ENCODE measurements at regions not wholly inside any gene's neighbourhood (a gene's known extent, or its start where the extent isn't known, plus 50 kb on each side); places are given as distances from the start of the nearest gene placed in this dataset.

- no peaks in the 10 kb centered on the region for H3K4me1 ChIP-seq (ENCODE audit: control insufficient read depth in 1 of 2, extremely low read depth in 1 of 2, insufficient read depth in 2 of 2, low read length in 2 of 2)
- H3K9me3 ChIP-seq, result no peaks in the 10 kb centered on the region
- H3K27me3 ChIP-seq (replicated peaks in 1 of 2; ENCODE audit: control insufficient read depth in 2 of 2, extremely low read depth in 1 of 2, insufficient read depth in 2 of 2, low read length in 1 of 2), result no peaks in the 10 kb centered on the region
- ATAC-seq (replicated peaks in 1 of 4) (no peak), DNase-seq (no peak)
- Mint-ChIP-seq H3K36me3 (no peaks in the 10 kb centered on the region), H3K4me1 (no peaks in the 10 kb centered on the region), H3K27ac (no peak overlapping the region), H3K9me3 (peaks cover 0 to 2% (median 0%) of the 10 kb centered on the region in 3 donors), H3K27me3 (peaks cover 2 to 8% of the 10 kb centered on the region in 2 donors), H3K4me3 (no peak overlapping the region)
- POLR2A ChIA-PET, result interaction anchor here in 1 of 2 donors (0.5 kb wide), 1 partner anchor 22 kb away, joined by 5 read pairs; no protein-coding TSS in a partner anchor
- H3K27ac ChIP-seq (ENCODE audit: low read length), result no peak overlapping the region
- H3K36me3 ChIP-seq (ENCODE audit: control insufficient read depth in 2 of 2, extremely low read depth in 1 of 2, insufficient read depth in 1 of 2, low read length in 1 of 2), result no peaks in the 10 kb centered on the region
- CTCF ChIA-PET, result no interaction called here
- no peak overlapping the region for H3K4me3 ChIP-seq (ENCODE audit: control insufficient read depth in 1 of 2, extremely low read depth in 1 of 2, low read length in 1 of 2)
These were observed 188.4 kb upstream of the ARX start for GRCh38 chrX:25204182-25204581.

- H3K4me1 Mint-ChIP-seq, result no peaks in the 10 kb centered on the region
- no peak for ATAC-seq (replicated peaks in 1 of 4)
- peaks cover 2 to 4% of the 10 kb centered on the region in 2 donors for H3K27me3 Mint-ChIP-seq
- ChIA-PET CTCF (no interaction called here), POLR2A (no interaction called here)
- H3K4me3 Mint-ChIP-seq, result no peak overlapping the region
- no peak for DNase-seq
- no peaks in the 10 kb centered on the region for H3K4me1 ChIP-seq (ENCODE audit: control insufficient read depth in 1 of 2, extremely low read depth in 1 of 2, insufficient read depth in 2 of 2, low read length in 2 of 2)
- WGBS (ENCODE audit: insufficient coverage), result 100% methylated on average over 1 of the region's 2 CpGs
- no peaks in the 10 kb centered on the region for H3K9me3 Mint-ChIP-seq
- no peak overlapping the region for H3K4me3 ChIP-seq (ENCODE audit: control insufficient read depth in 1 of 2, extremely low read depth in 1 of 2, low read length in 1 of 2)
- H3K36me3 Mint-ChIP-seq, result no peaks in the 10 kb centered on the region
- no peaks in the 10 kb centered on the region for H3K9me3 ChIP-seq
- H3K27ac ChIP-seq (ENCODE audit: low read length), result no peak overlapping the region
- no peaks in the 10 kb centered on the region for H3K36me3 ChIP-seq (ENCODE audit: control insufficient read depth in 2 of 2, extremely low read depth in 1 of 2, insufficient read depth in 1 of 2, low read length in 1 of 2)
- H3K27me3 ChIP-seq (replicated peaks in 1 of 2; ENCODE audit: control insufficient read depth in 2 of 2, extremely low read depth in 1 of 2, insufficient read depth in 2 of 2, low read length in 1 of 2), result no peaks in the 10 kb centered on the region
- H3K27ac Mint-ChIP-seq, result no peak overlapping the region
These were observed 187.1 kb upstream of the ARX start for GRCh38 chrX:25202827-25203226.

GRCh38 chrX:25198891-25199290 is 183.1 kb upstream of the ARX start:
- Histone ChIP-seq H3K27ac (ENCODE audit: low read length) (no peak overlapping the region), H3K4me3 (ENCODE audit: control insufficient read depth in 1 of 2, extremely low read depth in 1 of 2, low read length in 1 of 2) (no peak overlapping the region), H3K36me3 (ENCODE audit: control insufficient read depth in 2 of 2, extremely low read depth in 1 of 2, insufficient read depth in 1 of 2, low read length in 1 of 2) (no peaks in the 10 kb centered on the region), H3K9me3 (no peaks in the 10 kb centered on the region), H3K4me1 (ENCODE audit: control insufficient read depth in 1 of 2, extremely low read depth in 1 of 2, insufficient read depth in 2 of 2, low read length in 2 of 2) (no peaks in the 10 kb centered on the region), H3K27me3 (replicated peaks in 1 of 2; ENCODE audit: control insufficient read depth in 2 of 2, extremely low read depth in 1 of 2, insufficient read depth in 2 of 2, low read length in 1 of 2) (no peaks in the 10 kb centered on the region)
- Mint-ChIP-seq H3K36me3 (no peaks in the 10 kb centered on the region), H3K4me3 (no peak overlapping the region), H3K4me1 (no peaks in the 10 kb centered on the region), H3K9me3 (no peaks in the 10 kb centered on the region), H3K27me3 (peaks cover 5 to 9% of the 10 kb centered on the region in 2 donors), H3K27ac (no peak overlapping the region)
- ChIA-PET POLR2A (no interaction called here), CTCF (no interaction called here)
- ATAC-seq (replicated peaks in 1 of 4), result no peak
- no peak for DNase-seq
- no CpG with 5 or more reads among the region's 3 CpGs for WGBS (ENCODE audit: insufficient coverage)

GRCh38 chrX:25198253-25198652 is 182.5 kb upstream of the ARX start:
- ChIA-PET CTCF (no interaction called here), POLR2A (no interaction called here)
- H3K36me3 ChIP-seq (ENCODE audit: control insufficient read depth in 2 of 2, extremely low read depth in 1 of 2, insufficient read depth in 1 of 2, low read length in 1 of 2), result no peaks in the 10 kb centered on the region
- Mint-ChIP-seq H3K27me3 (peaks cover 5 to 9% of the 10 kb centered on the region in 2 donors), H3K4me1 (no peaks in the 10 kb centered on the region), H3K27ac (no peak overlapping the region), H3K9me3 (no peaks in the 10 kb centered on the region), H3K36me3 (no peaks in the 10 kb centered on the region), H3K4me3 (no peak overlapping the region)
- no peaks in the 10 kb centered on the region for H3K4me1 ChIP-seq (ENCODE audit: control insufficient read depth in 1 of 2, extremely low read depth in 1 of 2, insufficient read depth in 2 of 2, low read length in 2 of 2)
- no CpG with 5 or more reads among the region's 3 CpGs for WGBS (ENCODE audit: insufficient coverage)
- H3K9me3 ChIP-seq, result no peaks in the 10 kb centered on the region
- ATAC-seq (replicated peaks in 1 of 4) (no peak), DNase-seq (no peak)
- H3K4me3 ChIP-seq (ENCODE audit: control insufficient read depth in 1 of 2, extremely low read depth in 1 of 2, low read length in 1 of 2), result no peak overlapping the region
- H3K27me3 ChIP-seq (replicated peaks in 1 of 2; ENCODE audit: control insufficient read depth in 2 of 2, extremely low read depth in 1 of 2, insufficient read depth in 2 of 2, low read length in 1 of 2), result no peaks in the 10 kb centered on the region
- H3K27ac ChIP-seq (ENCODE audit: low read length), result no peak overlapping the region

GRCh38 chrX:25196221-25196620 is 180.5 kb upstream of the ARX start:
- Histone ChIP-seq H3K4me1 (ENCODE audit: control insufficient read depth in 1 of 2, extremely low read depth in 1 of 2, insufficient read depth in 2 of 2, low read length in 2 of 2) (no peaks in the 10 kb centered on the region), H3K27me3 (replicated peaks in 1 of 2; ENCODE audit: control insufficient read depth in 2 of 2, extremely low read depth in 1 of 2, insufficient read depth in 2 of 2, low read length in 1 of 2) (no peaks in the 10 kb centered on the region), H3K36me3 (ENCODE audit: control insufficient read depth in 2 of 2, extremely low read depth in 1 of 2, insufficient read depth in 1 of 2, low read length in 1 of 2) (no peaks in the 10 kb centered on the region), H3K27ac (ENCODE audit: low read length) (no peak overlapping the region), H3K4me3 (ENCODE audit: control insufficient read depth in 1 of 2, extremely low read depth in 1 of 2, low read length in 1 of 2) (no peak overlapping the region), H3K9me3 (no peaks in the 10 kb centered on the region)
- ATAC-seq (replicated peaks in 1 of 4) (no peak), DNase-seq (no peak)
- ChIA-PET POLR2A (no interaction called here), CTCF (no interaction called here)
- H3K4me3 Mint-ChIP-seq, result no peak overlapping the region
- H3K27me3 Mint-ChIP-seq, result peaks cover 8 to 10% of the 10 kb centered on the region in 2 donors
- no peaks in the 10 kb centered on the region for H3K9me3 Mint-ChIP-seq
- WGBS (ENCODE audit: insufficient coverage), result no CpG with 5 or more reads among the region's 2 CpGs
- no peaks in the 10 kb centered on the region for H3K36me3 Mint-ChIP-seq
- no peak overlapping the region for H3K27ac Mint-ChIP-seq
- no peaks in the 10 kb centered on the region for H3K4me1 Mint-ChIP-seq

GRCh38 chrX:25191403-25191802 is 175.6 kb upstream of the ARX start:
- WGBS (ENCODE audit: insufficient coverage), result no CpG with 5 or more reads among the region's 7 CpGs

GRCh38 chrX:25181775-25182174 is 166.0 kb upstream of the ARX start:
- ATAC-seq (replicated peaks in 1 of 4) (no peak), DNase-seq (no peak)
- ChIA-PET POLR2A (interaction anchor here in 1 of 2 donors (0.7 kb wide), 2 partner anchors 9 to 22 kb away, joined by 3 to 5 read pairs; no protein-coding TSS in a partner anchor), CTCF (no interaction called here)
- WGBS (ENCODE audit: insufficient coverage), result no CpG with 5 or more reads among the region's 4 CpGs
- H3K4me1 Mint-ChIP-seq, result no peaks in the 10 kb centered on the region
- H3K27me3 Mint-ChIP-seq, result peaks cover 9 to 28% of the 10 kb centered on the region in 2 donors
- Histone ChIP-seq H3K27me3 (replicated peaks in 1 of 2; ENCODE audit: control insufficient read depth in 2 of 2, extremely low read depth in 1 of 2, insufficient read depth in 2 of 2, low read length in 1 of 2) (peaks cover 0 to 2% of the 10 kb centered on the region in 2 experiments), H3K9me3 (no peaks in the 10 kb centered on the region), H3K4me1 (ENCODE audit: control insufficient read depth in 1 of 2, extremely low read depth in 1 of 2, insufficient read depth in 2 of 2, low read length in 2 of 2) (no peaks in the 10 kb centered on the region), H3K36me3 (ENCODE audit: control insufficient read depth in 2 of 2, extremely low read depth in 1 of 2, insufficient read depth in 1 of 2, low read length in 1 of 2) (no peaks in the 10 kb centered on the region), H3K4me3 (ENCODE audit: control insufficient read depth in 1 of 2, extremely low read depth in 1 of 2, low read length in 1 of 2) (no peak overlapping the region), H3K27ac (ENCODE audit: low read length) (no peak overlapping the region)
- no peaks in the 10 kb centered on the region for H3K9me3 Mint-ChIP-seq
- H3K4me3 Mint-ChIP-seq, result no peak overlapping the region
- H3K36me3 Mint-ChIP-seq, result no peaks in the 10 kb centered on the region
- H3K27ac Mint-ChIP-seq, result no peak overlapping the region

More at GRCh38 chrX:25191403-25191802, 175.6 kb upstream of the ARX start:
- Mint-ChIP-seq H3K27ac (no peak overlapping the region), H3K4me1 (no peaks in the 10 kb centered on the region), H3K36me3 (no peaks in the 10 kb centered on the region), H3K27me3 (peaks cover 9 to 12% of the 10 kb centered on the region in 2 donors), H3K4me3 (no peak overlapping the region), H3K9me3 (peaks cover 0 to 8% (median 2%) of the 10 kb centered on the region in 3 donors)
- ChIA-PET POLR2A (interaction anchor here in 1 of 2 donors (0.5 kb wide), 1 partner anchor 9 kb away, joined by 3 read pairs; no protein-coding TSS in a partner anchor), CTCF (interaction anchor here in 1 of 2 donors (0.6 kb wide), 1 partner anchor 1461 kb away, joined by 3 read pairs; no protein-coding TSS in a partner anchor)
- H3K27ac ChIP-seq (ENCODE audit: low read length), result no peak overlapping the region
- DNase-seq, result no peak
- no peaks in the 10 kb centered on the region for H3K4me1 ChIP-seq (ENCODE audit: control insufficient read depth in 1 of 2, extremely low read depth in 1 of 2, insufficient read depth in 2 of 2, low read length in 2 of 2)
- H3K4me3 ChIP-seq (ENCODE audit: control insufficient read depth in 1 of 2, extremely low read depth in 1 of 2, low read length in 1 of 2), result no peak overlapping the region
- H3K36me3 ChIP-seq (ENCODE audit: control insufficient read depth in 2 of 2, extremely low read depth in 1 of 2, insufficient read depth in 1 of 2, low read length in 1 of 2), result no peaks in the 10 kb centered on the region
- H3K27me3 ChIP-seq (replicated peaks in 1 of 2; ENCODE audit: control insufficient read depth in 2 of 2, extremely low read depth in 1 of 2, insufficient read depth in 2 of 2, low read length in 1 of 2), result no peaks in the 10 kb centered on the region
- H3K9me3 ChIP-seq, result no peaks in the 10 kb centered on the region
- no peak for ATAC-seq (replicated peaks in 1 of 4)

All from T-cell (primary cell).